ENCODE measurements at regions not wholly inside any gene's neighbourhood (a gene's known extent, or its start where the extent isn't known, plus 50 kb on each side); places are given as distances from the start of the nearest gene placed in this dataset.
A peak's percentile ranks its signal among the peaks of the same experiment; 100 is the strongest.

DNA sequence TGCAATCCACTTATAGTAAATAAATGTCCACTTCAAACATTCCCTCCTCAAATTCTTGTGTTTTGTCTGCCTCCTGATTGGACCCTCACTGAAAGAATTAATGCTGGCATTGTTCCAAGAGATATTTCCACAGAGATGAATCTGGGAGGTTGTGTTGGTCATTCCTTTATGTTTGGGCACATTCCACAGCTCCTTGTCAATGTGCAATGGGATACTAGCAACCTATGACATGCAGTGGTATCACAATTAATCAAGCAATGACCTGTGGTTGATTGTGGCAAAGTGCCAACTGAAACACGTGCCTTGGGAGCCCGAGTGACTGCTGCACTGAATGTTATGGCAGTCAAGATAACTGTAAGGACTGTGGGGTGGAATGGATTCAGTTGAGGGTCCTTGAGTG is 55.0 kb upstream of the SNRPN start:
- no peak overlapping the region for H3K4me3 Mint-ChIP-seq
- H3K4me1 Mint-ChIP-seq = peaks cover 25% of the 10 kb centered on the region
- H3K36me3 Mint-ChIP-seq = peaks cover 2% of the 10 kb centered on the region
- peaks cover 44% of the 10 kb centered on the region for H3K9me3 Mint-ChIP-seq
- peak overlapping the region; percentile 73 for H3K27ac Mint-ChIP-seq
- DNase-seq (ENCODE audit: low spot score in 2 of 2, unreplicated experiment in 2 of 2) = no peak
- H3K27me3 Mint-ChIP-seq (ENCODE audit: low read depth) = no peaks in the 10 kb centered on the region
- no peak for TF ChIP-seq CTCF (IDR thresholded peaks at IDR 0.05; ENCODE audit: unreplicated experiment)

DNA sequence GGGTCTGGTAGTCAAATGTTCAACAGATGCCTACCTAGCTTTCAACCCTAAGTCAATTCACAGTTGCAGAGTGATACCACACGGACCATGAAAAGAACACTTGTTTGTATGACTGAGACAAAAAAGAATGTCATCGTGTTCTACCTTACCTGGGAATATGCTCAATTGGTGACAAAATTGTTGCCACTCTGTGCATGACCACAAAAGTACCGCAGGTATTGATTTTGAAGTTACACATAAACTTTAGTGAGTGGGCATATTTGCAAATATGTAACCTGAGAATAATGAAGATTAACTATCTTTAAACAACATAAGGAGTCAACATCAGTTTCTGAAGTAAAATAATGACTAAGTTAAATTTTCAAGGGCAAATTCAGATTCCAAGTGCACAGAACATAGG is 53.4 kb upstream of the SNRPN start:
- DNase-seq (ENCODE audit: low spot score in 2 of 2, unreplicated experiment in 2 of 2) = no peak
- Mint-ChIP-seq H3K27me3 (ENCODE audit: low read depth) (no peaks in the 10 kb centered on the region), H3K4me1 (peaks cover 17% of the 10 kb centered on the region), H3K4me3 (no peak overlapping the region), H3K36me3 (peaks cover 2% of the 10 kb centered on the region), H3K9me3 (peaks cover 41% of the 10 kb centered on the region), H3K27ac (no peak overlapping the region)
- no peak for TF ChIP-seq CTCF (IDR thresholded peaks at IDR 0.05; ENCODE audit: unreplicated experiment)
